HG03095 (cell line): ENCODE measurements at regions not wholly inside any gene's neighbourhood (a gene's known extent, or its start where the extent isn't known, plus 50 kb on each side); places are given as distances from the start of the nearest gene placed in this dataset.

Source experiments
- ATAC-seq: cut with Tn5 transposase; IDR thresholded peaks from one replicate; pipeline ENCODE4 v1.9.1; 2021; ENCODE audit warnings: moderate library complexity; ENCODE audit not compliant: unreplicated experiment

DNA sequence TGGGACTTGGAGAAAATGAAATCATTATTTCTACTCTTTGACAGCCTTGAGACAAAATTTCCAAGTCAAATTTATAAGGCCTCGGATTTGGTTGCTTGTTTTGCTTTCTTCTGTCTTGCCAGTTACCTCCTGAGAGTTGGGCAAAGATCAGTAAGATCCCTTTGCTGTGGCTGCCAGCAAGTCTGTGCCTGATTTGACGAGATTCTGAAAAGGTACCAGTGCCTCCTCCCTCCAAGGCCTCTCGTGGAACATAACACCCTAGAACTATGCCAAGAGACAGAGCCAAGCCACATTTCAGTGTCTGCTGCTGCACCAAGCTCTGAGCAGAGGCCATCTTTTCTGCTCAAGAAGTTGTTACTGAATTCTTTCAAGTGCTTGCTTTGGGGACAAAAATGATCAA, 61.0 kb downstream of the GTPBP8 start:
- ATAC-seq, result peak; percentile 8

DNA sequence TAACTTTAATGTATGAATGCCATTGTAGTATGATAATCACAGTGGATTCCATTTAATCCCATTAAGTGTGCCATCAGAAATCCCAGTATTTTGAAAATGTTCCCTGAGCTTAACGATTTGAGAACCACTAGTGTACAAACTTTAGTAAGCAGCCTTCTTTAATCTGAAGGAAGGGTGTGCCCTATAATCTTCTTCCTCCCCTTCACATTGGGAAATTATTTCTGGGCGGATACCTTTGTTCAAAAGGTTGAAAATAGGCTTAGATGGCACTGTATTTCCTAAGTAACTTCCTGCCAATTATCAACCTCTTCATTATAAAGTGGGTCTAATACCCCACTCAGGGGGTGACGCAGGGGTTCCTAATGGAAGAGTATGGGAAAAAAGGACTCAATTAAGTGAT, 62.4 kb downstream of the GTPBP8 start:
- no peak for ATAC-seq

DNA sequence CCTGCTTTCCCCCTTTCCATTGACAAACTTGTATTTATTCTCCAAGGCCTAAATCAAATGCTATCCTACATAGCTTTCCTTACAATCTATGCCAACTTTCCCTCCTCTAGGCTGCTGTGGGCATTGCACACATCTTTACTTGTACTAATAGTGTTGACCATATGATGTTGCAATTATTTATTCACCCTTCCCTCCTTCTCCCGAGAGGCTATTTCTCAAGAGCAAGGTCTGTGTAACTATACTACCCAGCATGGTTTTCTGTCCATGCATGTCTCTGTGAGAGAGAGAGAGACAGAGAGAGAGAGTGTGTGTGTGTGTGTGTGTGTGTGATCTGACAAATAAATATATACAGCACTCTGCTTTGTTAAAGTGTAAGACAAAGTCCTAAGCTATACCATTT, 63.8 kb downstream of the GTPBP8 start:
- ATAC-seq, result no peak

DNA sequence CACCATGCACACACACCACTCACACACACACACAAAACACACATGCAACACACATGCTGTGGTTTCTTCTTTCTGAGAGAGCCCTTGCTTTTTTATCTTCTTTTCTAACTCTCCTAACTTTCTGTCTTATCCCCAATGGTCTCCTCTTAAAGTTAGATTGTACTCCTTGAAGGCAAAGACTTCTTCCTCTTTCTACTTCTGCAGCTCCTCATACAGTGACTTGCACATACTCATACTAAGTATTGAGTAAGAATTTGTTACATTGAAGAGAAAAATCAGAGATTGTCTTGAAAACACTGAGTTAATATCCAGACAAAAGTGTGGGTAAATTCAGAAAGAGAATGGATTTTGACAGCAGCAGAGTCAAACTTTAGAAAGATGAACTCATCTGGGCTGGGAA, 64.4 kb downstream of the GTPBP8 start:
- no peak for ATAC-seq

DNA sequence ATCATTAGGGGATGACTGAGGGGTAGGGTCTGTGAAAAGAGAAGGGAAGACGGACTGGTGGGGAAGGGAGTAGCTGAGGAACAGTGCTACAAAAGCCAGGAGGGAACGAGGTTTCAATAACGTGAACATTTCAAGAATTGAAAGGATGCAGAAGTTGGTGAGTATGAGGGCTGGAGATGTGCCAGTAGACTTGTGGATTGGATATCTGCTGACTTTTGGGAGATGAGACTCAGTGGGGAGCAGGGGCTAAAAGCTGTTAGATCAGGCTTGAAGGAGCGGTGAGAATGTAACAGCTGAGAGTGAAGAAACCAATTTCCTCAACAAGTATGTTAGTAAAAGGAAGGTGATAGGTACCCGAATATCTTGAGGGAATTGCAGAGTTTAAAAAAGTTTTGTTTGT, 65.2 kb downstream of the GTPBP8 start:
- ATAC-seq, result no peak

DNA sequence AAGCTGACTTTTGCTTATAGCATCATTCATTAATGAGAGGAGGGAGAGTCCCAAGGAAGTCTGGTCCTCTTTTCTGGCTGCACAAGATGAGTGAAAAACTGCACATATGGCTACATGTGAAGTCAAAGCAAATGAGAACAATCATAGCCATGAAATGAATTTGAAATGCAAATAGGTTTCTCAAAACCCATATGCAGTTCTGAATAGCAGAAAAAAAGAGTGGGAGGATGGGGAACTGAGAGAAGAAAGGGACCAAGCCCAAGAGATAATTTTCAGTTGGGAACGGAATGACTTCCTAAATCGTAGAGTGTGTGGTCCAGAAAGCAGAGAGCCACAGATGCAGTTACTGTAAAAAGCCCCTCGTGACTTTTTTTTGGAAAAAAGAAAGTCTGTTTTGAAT, 66.3 kb downstream of the GTPBP8 start:
- peak; percentile 88 for ATAC-seq

DNA sequence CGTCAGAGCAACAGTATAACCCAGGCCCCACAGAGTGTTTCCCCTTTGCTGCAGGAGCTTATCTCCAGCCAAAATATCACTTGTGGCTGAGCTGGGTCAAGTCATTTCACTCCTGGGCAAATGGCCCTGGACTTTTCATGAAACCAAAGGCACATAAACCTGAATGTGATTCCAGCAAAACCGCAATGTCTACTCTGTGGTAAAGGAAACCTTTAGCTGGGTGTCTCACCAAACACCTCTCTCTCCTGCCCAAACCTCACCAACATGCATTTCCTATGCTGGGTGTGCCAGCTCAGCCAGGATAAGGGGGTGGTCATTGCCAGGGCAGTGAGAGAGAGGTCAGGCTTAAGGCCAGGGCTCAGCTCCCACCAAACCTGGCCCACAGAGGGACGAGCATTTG, 67.4 kb downstream of the GTPBP8 start:
- no peak for ATAC-seq

DNA sequence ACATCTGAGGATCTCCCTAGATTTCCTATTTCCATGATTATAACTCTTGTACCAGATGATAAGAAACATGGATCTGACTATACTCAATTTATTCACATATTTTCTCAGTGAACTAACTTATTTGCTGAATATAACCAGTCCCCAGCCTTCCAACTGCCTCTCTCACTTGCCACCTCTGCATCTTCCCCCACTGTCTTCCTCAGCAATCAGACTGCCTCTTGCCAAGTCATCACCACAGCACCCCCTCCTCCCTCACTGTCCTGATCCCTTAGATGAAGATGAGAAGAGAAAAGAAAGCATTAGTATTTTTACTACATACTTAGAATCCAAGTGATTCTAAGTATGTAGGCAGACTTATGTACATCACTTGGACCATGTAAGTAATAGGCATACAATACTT, 71.9 kb downstream of the GTPBP8 start:
- ATAC-seq, result no peak

DNA sequence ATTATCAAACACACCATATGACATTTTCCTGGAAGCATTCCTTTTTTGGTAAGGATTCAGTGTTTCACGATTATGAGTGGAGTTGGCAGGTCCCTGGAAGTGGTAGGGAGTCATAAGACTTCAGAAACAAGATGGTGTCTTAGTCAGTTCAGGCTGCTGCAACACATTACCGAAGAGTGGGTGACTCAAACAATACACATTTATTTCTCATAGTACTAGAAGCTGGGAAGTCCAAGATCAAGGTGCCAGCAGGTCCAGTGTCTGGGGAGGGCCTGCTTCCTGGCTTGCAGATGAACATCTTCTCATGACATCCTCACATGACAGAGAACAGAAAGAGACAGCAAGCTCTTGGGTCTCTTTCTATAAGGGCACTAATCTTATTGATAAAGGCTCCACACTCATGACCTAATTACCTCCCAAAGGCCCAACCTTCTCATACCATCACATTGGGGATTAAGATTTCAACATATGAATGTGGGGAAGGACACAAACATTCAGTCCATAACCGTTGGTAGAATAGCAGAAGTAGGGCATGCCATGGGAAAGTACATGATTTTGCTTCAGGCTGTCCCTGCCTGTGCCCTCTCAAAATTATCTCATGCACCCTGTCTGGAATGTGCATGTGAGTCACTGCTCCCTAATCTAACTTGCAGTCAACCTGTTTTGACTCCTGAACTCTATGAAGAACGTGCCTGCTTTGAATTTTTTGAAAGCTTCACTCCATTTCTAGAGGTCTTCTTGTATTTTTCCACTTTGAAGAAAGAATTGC, 72.5 kb downstream of the GTPBP8 start:
- ATAC-seq, result no peak

DNA sequence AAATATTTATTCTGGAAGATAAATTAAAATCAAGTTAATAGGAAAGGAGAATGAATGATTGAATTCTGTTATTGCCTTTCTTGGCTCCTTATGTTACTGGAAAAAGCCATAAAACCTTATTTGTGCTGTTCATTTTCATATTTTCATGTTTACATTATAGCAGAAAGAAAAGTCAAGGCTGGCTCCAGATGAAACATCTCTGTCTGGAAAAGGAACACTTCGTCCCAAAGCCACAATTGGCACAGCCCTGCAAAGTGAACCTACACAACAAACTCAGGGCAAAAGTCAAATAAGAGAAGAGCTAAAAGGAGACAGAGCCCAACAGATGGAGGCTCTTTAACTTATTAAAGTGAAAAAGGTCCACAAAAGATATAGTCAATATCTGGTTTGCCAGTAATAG, 73.4 kb downstream of the GTPBP8 start:
- ATAC-seq, result no peak

DNA sequence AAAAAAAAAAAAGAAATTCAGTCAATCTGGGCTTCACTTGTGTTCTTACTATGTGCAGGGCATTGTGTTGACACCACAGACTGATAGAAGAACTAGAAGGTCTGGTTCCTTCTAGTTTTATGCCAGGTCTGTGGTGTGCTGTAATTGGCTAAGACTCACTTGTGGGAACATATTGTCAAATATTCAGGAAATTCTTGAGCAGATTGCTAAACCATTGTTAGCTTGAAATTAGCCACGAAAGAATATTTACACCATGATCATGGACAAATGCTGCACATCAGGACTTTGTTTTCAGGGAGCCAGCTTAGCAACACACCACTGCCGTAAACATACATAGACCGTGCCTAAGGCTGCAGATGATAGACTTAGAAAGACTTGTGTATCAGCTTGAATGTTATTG, 74.6 kb downstream of the GTPBP8 start:
- no peak for ATAC-seq

DNA sequence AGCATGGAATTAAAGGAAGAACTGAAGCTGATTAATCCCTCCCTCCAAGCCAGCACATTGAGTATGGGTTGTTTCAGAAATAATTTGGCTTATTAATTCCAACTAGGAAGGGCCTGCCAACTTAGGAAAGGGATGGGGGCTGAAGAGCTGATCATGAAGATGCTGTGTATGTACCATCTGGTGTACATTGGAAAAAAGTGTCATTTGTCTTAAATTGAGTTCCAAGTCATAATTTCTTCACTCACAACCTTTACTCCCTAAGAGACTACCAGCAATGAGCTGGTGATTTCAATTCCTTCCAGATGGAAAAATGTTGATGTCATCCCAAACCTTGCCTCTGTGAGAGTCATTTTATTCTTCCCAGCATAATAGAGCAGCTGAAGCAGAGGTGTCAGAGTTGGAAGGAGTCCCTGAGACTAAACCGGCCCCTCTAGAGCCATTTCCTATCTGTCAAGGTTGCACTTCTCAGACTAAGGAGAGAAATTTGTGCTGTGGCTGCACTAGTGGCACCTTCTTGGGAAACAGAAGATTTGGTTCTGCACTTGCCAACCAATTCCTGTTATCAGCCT, 79.4 kb downstream of the GTPBP8 start:
- ATAC-seq, result no peak

DNA sequence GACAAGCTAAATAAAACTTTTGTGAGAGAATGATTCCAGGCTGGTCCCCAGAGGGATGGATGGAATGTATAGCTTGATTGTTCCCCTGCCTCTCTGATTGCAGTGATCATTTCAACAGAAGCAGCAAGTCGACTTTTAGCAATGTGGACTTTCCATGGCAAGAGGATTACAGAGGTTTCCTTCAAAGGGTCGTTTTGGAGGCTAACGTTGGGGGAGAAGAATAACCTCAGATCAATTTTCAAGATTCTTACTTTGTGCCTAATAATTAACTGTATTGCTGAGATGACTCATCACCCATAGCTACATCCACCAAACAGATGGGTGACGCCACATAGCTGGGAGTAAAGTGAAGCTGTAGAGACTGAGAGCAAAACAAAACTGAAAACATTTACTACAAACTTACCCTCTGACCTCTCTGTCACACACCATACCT, 79.9 kb downstream of the GTPBP8 start:
- ATAC-seq, result peak; percentile 99

DNA sequence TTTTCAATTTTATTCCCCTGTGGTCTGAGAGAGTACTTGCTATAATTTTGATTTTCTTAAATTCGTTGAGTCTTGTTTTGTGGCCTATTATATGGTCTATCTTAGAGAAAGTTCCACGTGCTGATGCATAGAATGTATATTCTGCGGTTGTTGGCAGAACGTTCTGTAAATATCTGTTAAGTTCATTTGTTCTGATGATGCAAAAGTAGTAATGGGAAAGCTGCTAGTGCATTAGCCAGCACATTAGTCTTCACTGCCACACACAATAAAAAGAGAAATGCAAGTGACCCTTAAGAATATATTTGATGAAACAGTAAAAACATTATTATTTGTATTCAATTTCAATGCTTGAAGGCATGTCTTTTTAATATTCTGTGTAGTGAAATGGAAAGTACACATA, 84.8 kb downstream of the GTPBP8 start:
- no peak for ATAC-seq

DNA sequence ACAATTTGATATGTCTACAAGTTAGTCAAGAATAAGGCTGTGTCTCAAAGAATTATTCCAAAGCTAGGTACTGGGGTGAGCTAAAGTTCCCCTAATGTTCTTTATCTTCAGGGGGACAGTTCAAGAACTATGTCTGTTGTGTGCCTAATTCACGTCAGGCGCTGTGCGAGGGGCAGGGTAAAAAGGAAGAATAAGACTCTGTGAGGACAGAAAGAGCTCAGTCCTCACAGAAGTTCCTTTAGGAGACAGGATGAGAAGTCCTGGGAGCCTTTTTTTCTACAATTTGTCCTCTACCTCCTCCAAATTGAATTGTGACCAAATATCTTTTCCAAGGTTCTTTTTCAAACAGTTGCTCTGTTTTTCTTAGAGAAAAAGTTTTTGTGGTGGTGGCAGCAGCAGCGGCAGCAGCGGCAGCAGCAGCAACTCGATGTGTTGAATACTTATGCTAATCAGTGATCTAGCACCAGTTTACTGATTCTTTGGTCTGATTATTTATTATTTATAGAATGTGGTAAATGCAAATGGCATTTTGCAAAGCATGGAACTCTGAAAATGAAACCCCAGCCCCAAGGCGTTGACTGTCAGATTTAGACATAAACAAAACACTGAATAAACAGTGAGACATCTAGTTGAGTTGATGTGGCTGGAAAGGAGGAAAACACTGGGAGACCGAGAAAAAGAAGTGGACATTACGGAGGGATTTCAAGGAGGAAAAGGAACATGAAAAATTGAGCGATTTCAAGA, 88.6 kb downstream of the GTPBP8 start:
- peak; percentile 66 for ATAC-seq

DNA sequence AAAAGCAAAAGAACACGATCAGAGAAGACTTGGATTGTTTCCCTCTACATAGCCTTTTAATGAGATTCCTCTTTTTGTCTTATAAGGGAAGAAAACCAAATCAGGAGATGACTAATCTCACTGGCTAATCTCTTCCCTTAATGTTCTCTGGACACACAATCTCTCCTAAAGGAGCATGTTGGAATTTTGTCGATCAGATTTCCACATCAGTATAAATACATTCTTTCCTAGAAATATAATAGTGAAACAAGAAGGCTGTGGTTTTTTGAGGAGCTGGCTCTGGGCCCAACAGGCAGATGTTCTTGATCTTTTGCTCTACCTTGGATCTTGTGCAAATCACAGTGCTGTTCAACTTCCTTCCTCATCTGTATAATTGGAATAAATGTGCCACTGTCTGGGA, 94.0 kb downstream of the GTPBP8 start:
- ATAC-seq, result no peak

DNA sequence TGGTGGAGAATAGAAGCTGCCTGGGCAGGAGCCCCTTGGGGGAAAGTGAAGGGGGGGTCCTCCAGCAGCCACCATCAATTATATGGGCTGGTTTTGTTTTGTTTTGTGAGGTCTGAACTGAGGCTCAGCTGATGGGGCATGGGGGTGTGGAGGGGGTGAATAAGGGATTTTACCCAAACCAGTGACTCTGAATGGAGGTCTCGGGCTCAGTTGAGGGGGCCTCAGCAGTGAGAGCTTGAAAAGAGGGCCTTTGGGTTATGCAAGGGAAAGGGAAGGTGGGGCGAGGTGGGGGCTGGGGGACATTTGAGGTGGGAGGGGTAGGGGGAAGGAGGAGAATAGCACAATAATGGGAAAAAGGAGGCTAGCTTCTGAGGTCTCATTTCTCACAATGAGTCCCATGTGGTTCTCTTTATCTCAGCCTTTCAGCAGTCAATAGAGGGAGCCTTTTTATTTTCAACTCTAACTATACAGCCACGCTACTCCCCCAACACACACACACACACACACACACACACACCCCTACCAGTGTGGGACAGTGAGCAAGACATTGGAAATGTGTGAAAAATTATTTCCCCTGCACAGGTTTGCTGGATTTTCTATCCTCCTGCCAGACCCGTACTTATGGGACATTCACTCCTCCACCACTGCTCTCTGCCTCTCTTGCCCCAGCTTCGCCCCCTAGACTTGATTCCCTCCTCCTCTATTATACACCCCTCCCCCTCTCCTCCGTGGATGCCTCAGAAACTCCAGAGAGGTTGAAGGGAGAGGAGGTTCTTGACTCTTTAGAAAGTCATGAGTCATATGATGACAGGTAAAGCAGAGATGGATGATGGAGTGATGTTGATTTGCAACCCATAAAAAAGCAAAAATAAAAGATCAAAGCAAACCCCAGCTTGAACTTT, 96.0 kb downstream of the GTPBP8 start:
- no peak for ATAC-seq

DNA sequence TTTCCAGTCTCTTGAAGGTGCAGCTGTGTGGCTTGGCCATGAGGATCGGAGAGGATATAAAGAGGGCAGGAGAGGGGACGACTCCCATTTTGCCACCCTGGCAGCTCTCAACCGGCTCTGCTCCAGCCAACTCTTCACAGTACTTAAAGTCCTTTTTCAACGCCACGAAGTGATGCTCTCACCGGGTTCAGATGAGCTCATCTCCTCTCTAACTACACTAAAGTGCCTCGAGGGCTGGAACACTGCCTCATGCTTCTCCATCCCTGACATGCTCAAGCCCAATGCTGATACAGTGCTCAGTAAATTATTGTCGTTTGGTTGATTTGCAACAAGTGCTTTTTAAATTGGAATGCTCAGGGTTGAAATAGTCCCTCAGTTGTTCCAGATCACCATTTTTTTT, 97.8 kb downstream of the GTPBP8 start:
- ATAC-seq, result no peak

DNA sequence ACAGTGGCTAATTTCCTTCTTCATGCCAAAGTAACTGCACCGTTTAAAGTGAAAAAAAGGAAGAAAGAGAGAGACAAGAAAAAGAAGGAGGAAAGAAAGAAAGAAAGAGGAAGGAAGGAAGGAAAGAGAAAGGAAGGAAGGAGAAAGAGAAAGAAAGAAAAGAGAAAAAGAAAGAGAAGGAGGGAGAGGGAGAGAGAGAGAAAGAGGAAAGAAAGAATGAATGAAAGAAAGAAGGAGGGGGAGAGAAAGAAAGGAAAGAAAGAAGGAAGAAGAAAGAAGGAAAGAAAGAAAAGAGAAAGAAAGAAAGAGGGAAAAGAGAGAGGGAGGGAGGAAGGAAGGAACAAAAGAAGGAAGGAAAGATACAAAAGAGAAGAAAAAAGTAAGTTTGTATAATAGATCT, 100.6 kb downstream of the GTPBP8 start:
- no peak for ATAC-seq

DNA sequence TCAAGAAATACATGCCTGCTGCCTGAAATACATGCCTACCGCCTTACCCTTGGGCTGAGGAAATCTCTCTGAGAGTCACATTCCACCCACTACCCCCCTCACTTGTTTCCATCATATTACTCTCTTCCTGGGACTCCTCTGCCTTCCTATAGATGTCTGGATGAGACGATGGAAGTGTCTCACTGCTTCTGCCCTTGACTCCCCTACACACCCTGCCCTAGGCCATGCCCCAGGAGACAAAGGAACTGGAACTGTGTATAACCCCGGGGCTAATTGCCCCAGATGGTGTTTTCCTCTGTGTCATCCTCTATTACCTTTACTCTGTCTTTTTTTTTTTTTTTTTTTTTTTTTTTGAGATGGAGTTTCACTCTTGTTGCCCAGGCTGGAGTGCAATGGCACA, 102.0 kb downstream of the GTPBP8 start:
- no peak for ATAC-seq
